ENCODE measurements at regions not wholly inside any gene's neighbourhood (a gene's known extent, or its start where the extent isn't known, plus 50 kb on each side); places are given as distances from the start of the nearest gene placed in this dataset.

GRCh38 chr5:145540375-145540774, 294.8 kb downstream of the PRELID2 start:
- no peak overlapping the region for H3K4me3 Mint-ChIP-seq
- no peak for DNase-seq (ENCODE audit: extremely low spot score, unreplicated experiment)
- H3K36me3 Mint-ChIP-seq, result no peaks in the 10 kb centered on the region

GRCh38 chr5:145539201-145539600, 295.9 kb downstream of the PRELID2 start:
- Mint-ChIP-seq H3K36me3 (no peaks in the 10 kb centered on the region), H3K4me3 (no peak overlapping the region), H3K27me3 (no peaks in the 10 kb centered on the region), H3K27ac (no peak overlapping the region), H3K9me3 (no peaks in the 10 kb centered on the region), H3K4me1 (ENCODE audit: unreplicated experiment) (no peaks in the 10 kb centered on the region)
- DNase-seq (ENCODE audit: extremely low spot score, unreplicated experiment), result no peak
- TF ChIP-seq CTCF (conservative IDR thresholded peaks at IDR 0.05), result no peak

More at GRCh38 chr5:145540375-145540774, 294.8 kb downstream of the PRELID2 start:
- Mint-ChIP-seq H3K27me3 (no peaks in the 10 kb centered on the region), H3K9me3 (no peaks in the 10 kb centered on the region), H3K27ac (no peak overlapping the region), H3K4me1 (ENCODE audit: unreplicated experiment) (no peaks in the 10 kb centered on the region)
- no peak for TF ChIP-seq CTCF (conservative IDR thresholded peaks at IDR 0.05)

- no peak overlapping the region for H3K4me3 Mint-ChIP-seq
- H3K36me3 Mint-ChIP-seq, result peaks cover 3% of the 10 kb centered on the region
- peaks cover 5% of the 10 kb centered on the region for H3K4me1 Mint-ChIP-seq (ENCODE audit: unreplicated experiment)
- no peak for TF ChIP-seq CTCF (conservative IDR thresholded peaks at IDR 0.05)
- no peak for DNase-seq (ENCODE audit: extremely low spot score, unreplicated experiment)
- no peaks in the 10 kb centered on the region for H3K9me3 Mint-ChIP-seq
- H3K27me3 Mint-ChIP-seq, result no peaks in the 10 kb centered on the region
- H3K27ac Mint-ChIP-seq, result no peak overlapping the region
These were observed 299.0 kb downstream of the PRELID2 start for GRCh38 chr5:145536133-145536532.

- Mint-ChIP-seq H3K9me3 (no peaks in the 10 kb centered on the region), H3K27me3 (no peaks in the 10 kb centered on the region), H3K4me1 (ENCODE audit: unreplicated experiment) (peaks cover 6% of the 10 kb centered on the region), H3K36me3 (peaks cover 3% of the 10 kb centered on the region), H3K4me3 (peak overlapping the region; percentile 35), H3K27ac (peak overlapping the region; percentile 83)
- no peak for DNase-seq (ENCODE audit: extremely low spot score, unreplicated experiment)
- TF ChIP-seq CTCF (conservative IDR thresholded peaks at IDR 0.05), result no peak
These were observed 304.0 kb downstream of the PRELID2 start for GRCh38 chr5:145531038-145531734.

GRCh38 chr5:145521523-145521922, 313.6 kb downstream of the PRELID2 start:
- H3K4me3 Mint-ChIP-seq, result no peak overlapping the region
- no peaks in the 10 kb centered on the region for H3K9me3 Mint-ChIP-seq
- no peaks in the 10 kb centered on the region for H3K36me3 Mint-ChIP-seq
- no peak for TF ChIP-seq CTCF (conservative IDR thresholded peaks at IDR 0.05)
- H3K27ac Mint-ChIP-seq, result no peak overlapping the region
- H3K4me1 Mint-ChIP-seq (ENCODE audit: unreplicated experiment), result no peaks in the 10 kb centered on the region
- H3K27me3 Mint-ChIP-seq, result peaks cover 7% of the 10 kb centered on the region
- DNase-seq (ENCODE audit: extremely low spot score, unreplicated experiment), result no peak
